GM18505 (cell line): ENCODE measurements at regions not wholly inside any gene's neighbourhood (a gene's known extent, or its start where the extent isn't known, plus 50 kb on each side); places are given as distances from the start of the nearest gene placed in this dataset.
"Not testable (repeated sequence)": the region's sequence is repeated elsewhere in the genome, so short reads cannot be mapped to it uniquely, and the experiment has no call there.

Experiments
- ATAC-seq: cut with Tn5 transposase; IDR thresholded peaks from one replicate; pipeline ENCODE4 v1.9.1; 2021; ENCODE audit not compliant: unreplicated experiment
- POLR2A ChIP-seq: IDR thresholded peaks from 4 replicates; pipeline ENCODE4 v1.6.1; 2011; ENCODE audit warnings: borderline replicate concordance; ENCODE audit not compliant: insufficient read depth, insufficient read length; ENCODE audit errors: extremely low read depth

DNA sequence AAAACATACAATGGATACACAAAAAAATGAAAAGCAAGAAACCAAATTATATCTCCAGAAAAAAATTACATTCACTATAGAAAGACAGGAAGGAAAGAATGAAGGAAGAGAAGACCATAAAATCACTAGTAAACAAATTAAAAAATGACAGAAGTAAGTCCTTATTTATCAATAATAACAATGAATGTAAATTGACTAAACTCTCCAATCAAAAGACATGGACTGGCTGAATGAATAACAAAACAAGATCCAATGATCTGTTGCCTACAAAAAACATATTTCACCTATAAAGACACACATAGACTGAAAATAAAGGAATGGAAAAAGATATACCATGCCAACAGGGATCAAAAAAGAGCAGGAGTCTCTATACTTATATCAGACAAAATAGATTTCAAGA lies 203.2 kb upstream of the F9 start:
- no peak for TF ChIP-seq POLR2A
- ATAC-seq: no peak

DNA sequence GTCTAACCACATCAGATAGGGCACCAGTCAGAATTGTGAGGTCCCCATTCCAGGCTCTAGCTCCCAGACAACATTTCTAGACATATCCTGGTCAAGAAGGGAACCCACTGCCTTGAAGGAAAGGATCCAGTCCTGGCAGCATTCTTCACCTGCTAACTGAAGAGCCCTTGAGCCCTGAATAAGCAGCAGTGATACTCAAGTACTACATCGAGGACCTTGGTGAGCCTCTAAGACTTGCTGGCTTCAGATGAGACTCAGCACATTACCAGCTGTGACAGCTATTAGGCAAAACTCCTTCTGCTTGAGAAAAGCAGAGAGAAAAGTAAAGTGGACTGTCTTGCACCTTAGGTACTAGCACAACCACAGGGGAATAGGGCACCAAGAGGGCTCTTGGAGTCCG lies 205.8 kb upstream of the F9 start:
- no peak for ATAC-seq
- TF ChIP-seq POLR2A: no peak

DNA sequence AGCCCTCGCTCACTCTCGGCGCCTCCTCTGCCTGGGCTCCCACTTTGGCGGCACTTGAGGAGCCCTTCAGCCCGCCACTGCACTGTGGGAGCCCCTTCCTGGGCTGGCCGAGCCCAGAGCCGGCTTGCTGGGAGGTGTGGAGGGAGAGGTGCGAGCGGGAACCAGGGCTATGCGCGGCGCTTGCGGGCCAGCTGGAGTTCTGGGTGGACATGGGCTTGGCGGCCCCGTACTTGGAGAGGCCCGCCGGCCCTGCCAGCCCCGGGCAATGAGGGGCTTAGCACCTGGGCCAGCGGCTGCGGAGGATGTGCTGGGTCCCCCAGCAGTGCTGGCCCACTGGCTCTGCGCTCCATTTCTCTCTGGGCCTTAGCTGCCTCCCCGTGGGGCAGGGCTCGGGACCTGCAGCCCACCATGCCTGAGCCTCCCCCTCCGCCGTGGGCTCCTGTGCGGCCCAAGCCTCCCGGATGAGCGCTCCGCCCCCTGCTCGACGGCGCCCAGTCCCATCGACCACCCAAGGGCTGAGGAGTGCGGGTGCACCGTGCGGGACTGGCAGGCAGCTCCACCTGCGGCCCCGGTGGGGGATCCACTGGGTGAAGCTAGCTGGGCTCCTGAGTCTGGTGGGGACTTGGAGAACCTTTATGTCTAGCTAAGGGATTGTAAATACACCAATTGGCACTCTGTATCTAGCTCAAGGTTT lies 209.7 kb upstream of the F9 start:
- ATAC-seq: not testable (repeated sequence)

DNA sequence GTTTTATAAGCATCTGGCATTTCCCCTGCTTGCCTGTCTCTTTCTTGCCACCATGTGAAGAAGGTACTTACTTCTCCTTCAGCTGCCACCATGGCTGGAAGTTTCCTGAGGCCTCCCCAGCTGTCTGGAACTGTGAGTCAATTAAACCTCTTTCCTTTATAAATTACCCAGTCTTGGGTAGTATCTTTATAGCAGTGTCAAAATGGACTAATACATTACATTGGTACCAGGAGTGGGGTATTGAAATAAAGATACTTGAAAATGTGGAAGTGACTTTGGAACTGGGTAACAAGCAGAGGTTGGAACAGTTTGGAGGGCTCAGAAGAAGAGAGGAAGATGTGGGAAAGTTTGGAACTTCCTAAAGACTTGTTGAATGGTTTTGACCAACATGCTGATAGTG lies 223.9 kb upstream of the F9 start:
- ATAC-seq: not testable (repeated sequence)

DNA sequence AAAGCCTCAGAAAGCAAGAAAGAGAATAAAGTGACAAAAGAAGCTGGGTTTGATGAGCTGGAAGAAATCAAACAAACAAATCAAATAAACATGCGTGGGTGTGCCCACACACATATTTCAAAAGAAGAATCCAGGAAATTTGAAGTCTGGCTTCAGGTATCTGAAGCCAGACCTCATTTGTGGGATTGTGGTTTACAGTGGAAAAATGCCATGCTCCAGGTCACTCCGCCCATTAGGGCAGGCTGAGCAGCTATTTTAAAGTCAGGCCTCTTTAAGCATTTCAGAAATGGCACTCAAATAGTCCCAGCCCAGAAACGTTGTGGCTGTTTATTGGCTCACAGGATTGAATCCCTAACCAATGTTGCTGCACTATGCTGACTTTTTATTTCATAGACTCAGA lies 226.1 kb upstream of the F9 start:
- ATAC-seq: no peak
- TF ChIP-seq POLR2A: no peak

DNA sequence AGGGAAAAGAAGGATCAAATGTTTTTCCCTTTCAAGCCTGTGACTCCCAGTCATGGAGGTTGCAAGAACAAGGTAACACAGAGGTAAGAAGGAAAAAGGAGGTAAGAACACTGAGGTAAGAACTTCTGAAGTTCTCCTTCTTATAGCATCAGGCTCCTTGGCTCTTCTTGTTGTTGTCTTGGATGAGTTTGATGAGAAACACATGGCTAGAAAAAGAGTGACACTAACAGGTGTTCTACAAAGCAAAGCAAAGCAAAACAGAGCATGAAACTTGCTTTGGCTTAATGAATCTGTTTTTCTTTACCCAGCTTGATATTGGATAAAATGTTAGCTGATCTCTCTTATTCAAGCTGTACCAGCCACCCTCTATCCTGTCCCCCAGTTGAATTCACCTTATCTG lies 231.2 kb upstream of the F9 start:
- TF ChIP-seq POLR2A: no peak
- no peak for ATAC-seq

DNA sequence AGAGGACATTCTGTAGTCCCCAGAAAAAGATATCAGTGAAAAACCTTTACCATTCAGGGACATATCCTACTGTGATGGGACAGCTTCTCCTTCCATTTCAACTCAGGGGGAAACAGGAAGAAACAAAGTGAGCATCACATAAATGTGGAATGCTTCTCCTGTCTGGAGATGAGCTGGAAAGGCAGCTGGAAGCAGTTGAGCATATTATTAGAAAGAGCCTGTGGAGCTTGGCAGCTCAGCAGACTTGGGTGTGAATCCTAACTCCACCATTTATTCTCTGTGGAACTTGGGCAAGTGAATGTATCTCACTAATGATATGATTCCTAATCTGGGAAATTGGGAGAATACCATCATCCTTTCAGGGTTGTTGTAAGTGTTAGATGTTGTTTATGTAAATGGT lies 232.1 kb upstream of the F9 start:
- no peak for TF ChIP-seq POLR2A

DNA sequence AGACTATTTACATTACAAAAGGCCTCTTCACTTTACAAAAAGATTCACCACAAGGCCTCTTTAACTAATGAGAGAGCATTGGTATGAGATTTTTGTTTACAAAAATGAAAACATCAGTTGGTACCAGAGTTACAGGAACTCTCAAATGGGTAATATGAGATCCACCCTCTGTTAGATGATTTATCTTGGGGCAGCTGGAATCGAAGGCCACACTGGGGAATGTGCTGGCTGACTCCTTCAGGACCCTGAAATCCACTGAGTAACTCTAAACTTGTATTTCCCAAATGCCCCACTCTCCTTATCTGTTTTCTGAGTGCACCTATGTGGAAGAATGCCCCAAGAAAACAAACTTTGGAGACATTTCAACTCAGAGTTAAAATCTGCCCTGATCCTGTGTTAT lies 232.9 kb upstream of the F9 start:
- no peak for ATAC-seq
- no peak for TF ChIP-seq POLR2A

More for the DNA sequence above, 232.1 kb upstream of the F9 start:
- ATAC-seq: no peak

DNA sequence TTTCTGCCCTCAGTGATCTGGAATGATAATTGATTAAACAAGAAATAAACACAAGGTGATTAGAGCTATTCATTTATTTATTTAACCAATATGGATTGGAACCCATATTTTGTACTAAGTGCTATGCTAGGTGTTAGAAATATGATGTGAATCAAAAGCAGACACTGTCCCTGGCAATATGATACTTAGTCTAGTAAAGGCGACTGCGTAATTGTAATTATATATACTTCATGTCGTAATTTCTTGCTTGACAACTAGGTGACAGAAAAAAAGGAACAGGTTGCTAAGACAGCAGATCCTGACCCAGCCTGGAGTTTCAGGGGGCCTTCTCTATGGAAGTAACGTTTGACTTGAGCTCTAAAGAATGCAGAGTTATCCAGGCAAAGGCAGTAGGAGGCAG lies 236.5 kb upstream of the F9 start:
- ATAC-seq: no peak
- TF ChIP-seq POLR2A: no peak

DNA sequence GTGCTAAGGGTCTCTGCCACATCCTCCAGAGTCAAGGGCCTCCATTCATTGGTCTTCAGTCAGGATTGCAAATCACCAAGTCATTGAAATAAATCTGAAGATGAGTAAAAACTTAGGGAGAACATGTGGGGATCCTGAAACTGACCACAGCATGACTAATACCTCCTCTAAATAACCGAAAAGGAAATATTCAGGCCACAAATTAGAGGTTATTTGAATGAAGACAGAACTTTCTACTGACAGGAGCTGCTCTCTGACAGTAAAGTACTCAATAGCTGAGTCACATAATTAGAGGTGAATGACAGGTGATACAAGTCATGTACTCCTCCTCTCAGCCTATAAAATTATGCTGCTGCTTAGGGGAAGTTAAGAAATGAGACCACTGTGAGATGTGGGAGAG lies 240.2 kb upstream of the F9 start:
- TF ChIP-seq POLR2A: no peak
- ATAC-seq: peak; percentile 61

DNA sequence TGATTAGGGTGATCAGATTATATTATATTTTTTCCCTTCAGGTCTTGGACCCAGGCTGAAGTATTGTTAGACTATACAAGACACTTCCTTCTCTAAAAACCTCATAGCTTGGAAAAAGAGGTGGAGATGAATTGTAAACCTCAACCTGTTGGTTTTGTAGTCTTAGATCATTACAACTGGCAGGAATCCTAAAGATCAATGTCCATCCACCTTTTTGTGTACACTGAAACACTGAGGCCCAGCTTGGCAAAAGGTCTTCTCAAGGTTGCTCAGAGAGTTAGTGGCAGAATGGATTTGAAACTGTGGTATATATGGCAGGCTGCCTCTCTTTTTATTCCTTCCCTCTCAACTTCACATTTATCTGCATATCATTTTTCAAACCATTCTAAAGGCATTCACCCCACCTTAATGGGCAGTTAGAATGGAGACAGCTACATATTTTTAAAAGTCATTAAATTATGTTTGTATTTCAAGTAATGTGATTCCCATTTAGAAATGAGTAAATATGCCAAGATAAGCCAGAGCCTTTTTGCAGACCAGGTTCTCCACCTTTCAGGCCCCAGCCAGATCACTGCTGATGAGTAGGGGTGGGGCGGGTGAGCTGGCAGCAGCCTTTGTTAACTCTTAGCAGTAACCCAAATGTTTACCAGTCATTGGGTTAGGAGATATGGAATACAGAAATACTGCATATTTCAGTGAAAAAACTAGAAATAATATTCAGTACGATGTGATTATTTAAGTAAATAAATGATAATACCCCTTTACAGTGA lies 243.2 kb upstream of the F9 start:
- no peak for TF ChIP-seq POLR2A
- ATAC-seq: no peak

DNA sequence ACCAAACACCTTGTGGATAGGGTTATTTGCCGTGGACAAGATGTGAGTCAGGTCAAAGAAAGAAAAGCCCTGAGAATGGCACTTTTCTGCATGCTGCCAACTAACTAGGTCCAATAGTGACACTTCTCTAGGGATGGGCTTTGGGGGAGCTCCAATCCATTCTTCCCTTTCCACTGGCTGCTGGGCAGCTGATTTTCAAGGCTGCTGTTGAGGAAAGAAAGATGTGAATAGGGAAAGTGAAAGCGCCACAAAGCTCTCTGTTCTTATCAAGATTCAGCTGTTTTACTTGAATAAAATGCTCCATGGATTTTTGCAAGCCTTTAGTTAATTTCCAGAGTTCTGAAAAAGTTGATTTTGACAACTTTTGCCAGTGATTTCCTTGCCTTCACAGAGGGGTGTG lies 244.2 kb upstream of the F9 start:
- no peak for ATAC-seq
- TF ChIP-seq POLR2A: no peak

DNA sequence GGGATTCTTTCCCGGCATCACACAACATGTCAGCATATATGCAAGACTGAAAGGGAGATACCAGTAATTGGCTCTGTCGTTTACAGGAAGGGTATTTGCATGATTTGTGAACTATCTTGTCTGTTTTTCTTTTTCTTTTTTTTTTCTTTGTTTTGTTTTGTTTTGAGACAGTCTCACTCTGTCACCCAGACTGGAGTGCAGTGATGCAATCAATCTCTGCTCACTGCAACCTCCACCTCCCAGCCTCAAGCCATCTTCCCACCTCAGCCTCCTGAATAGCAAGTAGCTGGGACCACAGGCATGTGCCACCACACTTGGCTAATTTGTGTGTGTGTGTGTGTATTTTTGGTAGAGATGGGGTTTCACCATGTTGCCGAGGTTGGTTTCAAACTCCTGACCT lies 262.7 kb upstream of the F9 start:
- ATAC-seq: no peak
- no peak for TF ChIP-seq POLR2A

DNA sequence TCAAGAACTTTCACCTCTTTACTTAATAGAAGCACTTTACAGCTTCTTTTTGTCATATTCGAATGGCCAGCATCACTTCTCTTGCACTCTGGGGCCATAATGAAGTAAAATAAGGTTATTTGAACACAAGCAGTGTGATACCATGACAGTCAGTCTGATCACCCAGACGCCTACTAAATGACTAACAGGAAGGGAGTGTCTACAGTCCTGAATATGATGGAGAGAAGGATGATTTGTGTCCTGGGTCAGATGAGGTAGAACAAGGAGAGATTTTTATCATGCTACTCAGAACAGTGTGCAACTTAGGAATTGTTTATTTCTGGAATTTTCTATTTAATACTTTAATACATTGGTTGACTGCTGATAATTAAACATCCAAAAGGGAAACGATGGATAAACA lies 284.2 kb upstream of the F9 start:
- no peak for ATAC-seq
- no peak for TF ChIP-seq POLR2A

DNA sequence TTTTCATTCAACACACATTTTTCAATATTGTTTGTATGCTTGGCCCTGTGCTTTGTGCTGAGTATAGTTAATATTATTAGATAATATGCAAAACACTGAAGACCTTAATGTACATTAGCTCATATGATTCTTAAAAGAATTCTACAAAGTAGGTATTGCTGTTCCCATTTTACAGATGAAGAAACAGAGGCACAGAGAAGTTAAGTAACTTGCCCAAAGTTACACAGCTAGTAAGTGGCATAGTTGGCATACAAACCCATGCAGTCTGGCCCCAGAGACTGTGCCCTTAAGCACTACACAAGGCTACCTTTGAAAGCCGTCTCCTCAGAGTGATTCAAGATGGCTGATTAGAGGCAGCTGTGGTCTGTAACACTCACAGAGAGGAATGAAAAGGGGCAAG lies 293.4 kb upstream of the F9 start:
- no peak for ATAC-seq
- no peak for TF ChIP-seq POLR2A
